ENCODE measurements at regions not wholly inside any gene's neighbourhood (a gene's known extent, or its start where the extent isn't known, plus 50 kb on each side); places are given as distances from the start of the nearest gene placed in this dataset.

DNA sequence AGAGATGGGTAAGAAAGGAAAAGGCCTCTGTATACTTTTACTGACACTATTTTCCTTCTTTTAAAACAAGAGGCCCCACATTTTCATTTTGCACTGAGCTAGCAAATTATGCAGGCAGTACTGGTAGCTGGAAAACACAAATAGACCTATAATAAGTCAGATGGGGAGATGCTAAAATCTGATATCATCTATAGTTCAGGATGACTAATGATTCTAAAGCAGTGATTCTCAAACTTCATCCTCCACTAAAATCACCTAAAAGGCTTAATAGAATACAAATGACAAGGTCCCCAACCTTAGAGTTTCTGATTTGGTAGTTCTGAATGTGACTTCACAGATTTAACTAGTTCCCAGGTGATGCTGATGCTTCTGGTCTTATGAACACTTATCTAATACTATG, 247.3 kb upstream of the DIPK2B start:
- no peak for TF ChIP-seq SPI1 (IDR thresholded peaks at IDR 0.05; ENCODE audit: borderline replicate concordance, low read depth)
- TF ChIP-seq, protein P1, sequence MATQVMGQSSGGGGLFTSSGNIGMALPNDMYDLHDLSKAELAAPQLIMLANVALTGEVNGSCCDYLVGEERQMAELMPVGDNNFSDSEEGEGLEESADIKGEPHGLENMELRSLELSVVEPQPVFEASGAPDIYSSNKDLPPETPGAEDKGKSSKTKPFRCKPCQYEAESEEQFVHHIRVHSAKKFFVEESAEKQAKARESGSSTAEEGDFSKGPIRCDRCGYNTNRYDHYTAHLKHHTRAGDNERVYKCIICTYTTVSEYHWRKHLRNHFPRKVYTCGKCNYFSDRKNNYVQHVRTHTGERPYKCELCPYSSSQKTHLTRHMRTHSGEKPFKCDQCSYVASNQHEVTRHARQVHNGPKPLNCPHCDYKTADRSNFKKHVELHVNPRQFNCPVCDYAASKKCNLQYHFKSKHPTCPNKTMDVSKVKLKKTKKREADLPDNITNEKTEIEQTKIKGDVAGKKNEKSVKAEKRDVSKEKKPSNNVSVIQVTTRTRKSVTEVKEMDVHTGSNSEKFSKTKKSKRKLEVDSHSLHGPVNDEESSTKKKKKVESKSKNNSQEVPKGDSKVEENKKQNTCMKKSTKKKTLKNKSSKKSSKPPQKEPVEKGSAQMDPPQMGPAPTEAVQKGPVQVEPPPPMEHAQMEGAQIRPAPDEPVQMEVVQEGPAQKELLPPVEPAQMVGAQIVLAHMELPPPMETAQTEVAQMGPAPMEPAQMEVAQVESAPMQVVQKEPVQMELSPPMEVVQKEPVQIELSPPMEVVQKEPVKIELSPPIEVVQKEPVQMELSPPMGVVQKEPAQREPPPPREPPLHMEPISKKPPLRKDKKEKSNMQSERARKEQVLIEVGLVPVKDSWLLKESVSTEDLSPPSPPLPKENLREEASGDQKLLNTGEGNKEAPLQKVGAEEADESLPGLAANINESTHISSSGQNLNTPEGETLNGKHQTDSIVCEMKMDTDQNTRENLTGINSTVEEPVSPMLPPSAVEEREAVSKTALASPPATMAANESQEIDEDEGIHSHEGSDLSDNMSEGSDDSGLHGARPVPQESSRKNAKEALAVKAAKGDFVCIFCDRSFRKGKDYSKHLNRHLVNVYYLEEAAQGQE (IDR thresholded peaks at IDR 0.05; ENCODE audit: insufficient replicate concordance, low read depth) = no peak
- TF ChIP-seq, protein P2, sequence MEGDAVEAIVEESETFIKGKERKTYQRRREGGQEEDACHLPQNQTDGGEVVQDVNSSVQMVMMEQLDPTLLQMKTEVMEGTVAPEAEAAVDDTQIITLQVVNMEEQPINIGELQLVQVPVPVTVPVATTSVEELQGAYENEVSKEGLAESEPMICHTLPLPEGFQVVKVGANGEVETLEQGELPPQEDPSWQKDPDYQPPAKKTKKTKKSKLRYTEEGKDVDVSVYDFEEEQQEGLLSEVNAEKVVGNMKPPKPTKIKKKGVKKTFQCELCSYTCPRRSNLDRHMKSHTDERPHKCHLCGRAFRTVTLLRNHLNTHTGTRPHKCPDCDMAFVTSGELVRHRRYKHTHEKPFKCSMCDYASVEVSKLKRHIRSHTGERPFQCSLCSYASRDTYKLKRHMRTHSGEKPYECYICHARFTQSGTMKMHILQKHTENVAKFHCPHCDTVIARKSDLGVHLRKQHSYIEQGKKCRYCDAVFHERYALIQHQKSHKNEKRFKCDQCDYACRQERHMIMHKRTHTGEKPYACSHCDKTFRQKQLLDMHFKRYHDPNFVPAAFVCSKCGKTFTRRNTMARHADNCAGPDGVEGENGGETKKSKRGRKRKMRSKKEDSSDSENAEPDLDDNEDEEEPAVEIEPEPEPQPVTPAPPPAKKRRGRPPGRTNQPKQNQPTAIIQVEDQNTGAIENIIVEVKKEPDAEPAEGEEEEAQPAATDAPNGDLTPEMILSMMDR (IDR thresholded peaks at IDR 0.05; ENCODE audit: insufficient read depth, low read length) = no peak
- TF ChIP-seq POLR2AphosphoS5 (IDR thresholded peaks at IDR 0.05; ENCODE audit: low read depth) = no peak
- TF ChIP-seq GABPA (IDR thresholded peaks at IDR 0.05; ENCODE audit: low read depth) = no peak
- Histone ChIP-seq H3K27me3 (ENCODE audit: insufficient read depth, poor library complexity, severe bottlenecking) (no peaks in the 10 kb centered on the region), H3K4me3 (replicated peaks; ENCODE audit: insufficient read depth, low read length) (no peak overlapping the region), H3K27ac (replicated peaks) (no peak overlapping the region)
- no peak for DNase-seq (ENCODE audit: low read depth in 1 of 2, low spot score in 1 of 2)

DNA sequence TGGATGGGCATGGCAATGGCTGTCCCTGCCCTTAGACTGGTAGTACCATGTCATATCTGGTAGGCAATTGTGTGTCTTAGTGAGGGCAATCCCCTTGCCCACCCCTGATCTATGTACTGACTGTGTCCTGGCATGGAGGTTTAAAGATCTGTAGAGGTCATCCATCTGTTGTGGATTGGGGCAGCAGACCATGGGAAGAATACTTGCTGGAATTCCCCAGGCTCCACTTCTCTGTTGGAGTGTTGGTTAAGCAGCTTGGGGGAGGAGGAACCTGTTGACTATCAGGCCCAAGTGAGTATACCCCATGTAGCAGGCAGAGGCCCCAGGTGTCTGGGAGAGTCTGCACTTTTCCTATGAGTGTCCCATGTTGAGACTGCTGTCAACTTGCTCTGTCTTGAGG, 246.7 kb upstream of the DIPK2B start:
- TF ChIP-seq GABPA (IDR thresholded peaks at IDR 0.05; ENCODE audit: low read depth) (no peak), SPI1 (IDR thresholded peaks at IDR 0.05; ENCODE audit: borderline replicate concordance, low read depth) (no peak), POLR2AphosphoS5 (IDR thresholded peaks at IDR 0.05; ENCODE audit: low read depth) (no peak)
- H3K27me3 ChIP-seq (ENCODE audit: insufficient read depth, poor library complexity, severe bottlenecking) = no peaks in the 10 kb centered on the region
- no peak overlapping the region for H3K4me3 ChIP-seq (replicated peaks; ENCODE audit: insufficient read depth, low read length)
- no peak overlapping the region for H3K27ac ChIP-seq (replicated peaks)
- no peak for DNase-seq (ENCODE audit: low read depth in 1 of 2, low spot score in 1 of 2)

DNA sequence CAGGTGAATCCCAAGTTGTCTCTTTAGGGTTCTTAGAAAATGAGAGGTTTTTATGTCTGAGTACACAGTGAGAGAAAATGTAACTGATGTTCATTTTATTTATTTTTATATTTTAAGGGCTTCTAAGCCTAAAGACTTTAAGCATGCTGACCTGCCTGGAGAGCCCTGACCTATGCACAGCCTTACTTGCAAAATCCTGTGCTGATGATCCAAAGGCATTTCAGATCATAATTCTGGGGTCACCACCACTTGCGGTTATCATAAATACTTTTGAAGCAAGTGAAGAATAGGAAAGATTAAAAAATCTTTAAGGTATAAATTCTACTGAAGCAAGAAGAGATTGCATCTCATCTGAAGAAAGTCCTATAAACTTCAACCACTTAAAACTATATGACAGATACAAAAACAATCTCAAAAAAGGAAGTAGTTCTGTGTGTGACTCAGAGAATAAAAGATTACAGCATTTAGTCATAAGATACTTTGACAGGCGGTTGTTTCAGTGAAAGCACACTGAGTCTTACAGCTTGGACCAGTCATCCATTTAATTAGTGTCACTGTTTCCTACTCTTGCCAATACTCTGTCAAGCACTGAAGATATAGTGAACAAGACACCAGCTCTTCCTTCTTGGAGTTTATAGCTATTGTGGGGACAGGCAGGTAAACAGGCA, 245.2 kb upstream of the DIPK2B start:
- H3K4me3 ChIP-seq (replicated peaks; ENCODE audit: insufficient read depth, low read length) = no peak overlapping the region
- no peak overlapping the region for H3K27ac ChIP-seq (replicated peaks)
- peak in 1 of 2 experiments; percentile 0 for DNase-seq (ENCODE audit: low read depth in 1 of 2, low spot score in 1 of 2)
- TF ChIP-seq, protein P2 (IDR thresholded peaks at IDR 0.05; ENCODE audit: insufficient read depth, low read length) = no peak
- TF ChIP-seq POLR2AphosphoS5 (IDR thresholded peaks at IDR 0.05; ENCODE audit: low read depth) (no peak), SPI1 (IDR thresholded peaks at IDR 0.05; ENCODE audit: borderline replicate concordance, low read depth) (no peak), GABPA (IDR thresholded peaks at IDR 0.05; ENCODE audit: low read depth) (no peak)
- TF ChIP-seq, protein P1 (IDR thresholded peaks at IDR 0.05; ENCODE audit: insufficient replicate concordance, low read depth) = no peak
- H3K27me3 ChIP-seq (ENCODE audit: insufficient read depth, poor library complexity, severe bottlenecking) = no peaks in the 10 kb centered on the region

DNA sequence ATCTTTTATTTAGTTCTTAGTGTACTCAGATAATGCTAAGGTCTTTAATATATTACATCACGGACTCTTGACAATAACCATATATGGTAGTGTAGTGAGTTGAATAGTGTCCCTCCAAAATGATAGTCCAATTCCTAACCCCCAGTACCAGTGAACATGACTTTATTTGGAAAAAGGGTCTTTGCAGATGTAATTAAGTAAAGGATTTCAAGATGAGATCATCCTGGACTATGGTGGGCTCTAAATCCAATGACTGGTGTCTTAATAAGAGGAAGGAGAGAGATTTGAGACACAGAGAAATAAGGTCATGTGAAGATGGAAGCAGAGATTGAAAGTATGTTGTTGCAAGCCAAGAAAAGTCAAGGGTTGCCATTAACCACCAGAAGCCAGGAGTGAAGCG, 236.5 kb upstream of the DIPK2B start:
- TF ChIP-seq POLR2AphosphoS5 (IDR thresholded peaks at IDR 0.05; ENCODE audit: low read depth) = no peak
- no peak for TF ChIP-seq SPI1 (IDR thresholded peaks at IDR 0.05; ENCODE audit: borderline replicate concordance, low read depth)
- TF ChIP-seq, protein P1 (IDR thresholded peaks at IDR 0.05; ENCODE audit: insufficient replicate concordance, low read depth) = no peak
- TF ChIP-seq GABPA (IDR thresholded peaks at IDR 0.05; ENCODE audit: low read depth) = no peak
- TF ChIP-seq, protein P2 (IDR thresholded peaks at IDR 0.05; ENCODE audit: insufficient read depth, low read length) = no peak
- Histone ChIP-seq H3K27me3 (ENCODE audit: insufficient read depth, poor library complexity, severe bottlenecking) (no peaks in the 10 kb centered on the region), H3K4me3 (replicated peaks; ENCODE audit: insufficient read depth, low read length) (no peak overlapping the region), H3K27ac (replicated peaks) (no peak overlapping the region)
- DNase-seq (ENCODE audit: low read depth in 1 of 2, low spot score in 1 of 2) = no peak
